Activated CD4-positive, alpha-beta memory T cell treated with anti-CD3 and anti-CD28 coated beads for 36 hours (primary cell): ENCODE measurements at regions not wholly inside any gene's neighbourhood (a gene's known extent, or its start where the extent isn't known, plus 50 kb on each side); places are given as distances from the start of the nearest gene placed in this dataset.

Source experiments
- CTCF ChIA-PET: fragments of 350-600 bp; sonication (Branson Sonifier 250); formaldehyde crosslinking; loops from one replicate; lab custom pipeline; 2021; ENCODE audit warnings: antibody characterized with exemption, inconsistent platforms; lab: Charles Lee
- POLR2A ChIA-PET: fragments of 350-600 bp; sonication (Branson Sonifier 250); formaldehyde crosslinking; loops from one replicate; lab custom pipeline; 2021; ENCODE audit warnings: antibody characterized with exemption; lab: Charles Lee
- DNase-seq: peaks from one replicate; pipeline ENCODE4 v3.0.0-alpha.2; 2020
- H3K27ac Mint-ChIP-seq: one replicate; pipeline ENCODE4 v1.8.0; 2021; ENCODE audit warnings: mixed read lengths
- H3K27me3 Mint-ChIP-seq: one replicate; pipeline ENCODE4 v1.8.0; 2021; ENCODE audit warnings: mixed read lengths
- H3K36me3 Mint-ChIP-seq: one replicate; pipeline ENCODE4 v1.8.0; 2021; ENCODE audit warnings: mixed read lengths
- H3K4me1 Mint-ChIP-seq: one replicate; pipeline ENCODE4 v1.8.0; 2021; ENCODE audit warnings: low read depth, mixed read lengths
- H3K4me3 Mint-ChIP-seq: one replicate; pipeline ENCODE4 v1.8.0; 2021; ENCODE audit warnings: mild to moderate bottlenecking, mixed read lengths
- H3K9me3 Mint-ChIP-seq: one replicate; pipeline ENCODE4 v1.8.0; 2021; ENCODE audit warnings: mixed read lengths
- intact Hi-C: fragments of 100-400 bp; cut with micrococcal nuclease; formaldehyde crosslinking; loops from one replicate; pipeline ENCODE4 v1.15.1; 2023

GRCh38 chr4:30882995-30883675 is 163.0 kb downstream of the PCDH7 start:
- no peak for DNase-seq
- intact Hi-C loops: no loop called here
- no peaks in the 10 kb centered on the region for H3K36me3 Mint-ChIP-seq
- H3K4me1 Mint-ChIP-seq: no peaks in the 10 kb centered on the region
- no peaks in the 10 kb centered on the region for H3K27me3 Mint-ChIP-seq
- ChIA-PET CTCF (no interaction called here), POLR2A (no interaction called here)
- H3K9me3 Mint-ChIP-seq: peaks cover 10% of the 10 kb centered on the region
- H3K27ac Mint-ChIP-seq: no peak overlapping the region
- no peak overlapping the region for H3K4me3 Mint-ChIP-seq

DNA sequence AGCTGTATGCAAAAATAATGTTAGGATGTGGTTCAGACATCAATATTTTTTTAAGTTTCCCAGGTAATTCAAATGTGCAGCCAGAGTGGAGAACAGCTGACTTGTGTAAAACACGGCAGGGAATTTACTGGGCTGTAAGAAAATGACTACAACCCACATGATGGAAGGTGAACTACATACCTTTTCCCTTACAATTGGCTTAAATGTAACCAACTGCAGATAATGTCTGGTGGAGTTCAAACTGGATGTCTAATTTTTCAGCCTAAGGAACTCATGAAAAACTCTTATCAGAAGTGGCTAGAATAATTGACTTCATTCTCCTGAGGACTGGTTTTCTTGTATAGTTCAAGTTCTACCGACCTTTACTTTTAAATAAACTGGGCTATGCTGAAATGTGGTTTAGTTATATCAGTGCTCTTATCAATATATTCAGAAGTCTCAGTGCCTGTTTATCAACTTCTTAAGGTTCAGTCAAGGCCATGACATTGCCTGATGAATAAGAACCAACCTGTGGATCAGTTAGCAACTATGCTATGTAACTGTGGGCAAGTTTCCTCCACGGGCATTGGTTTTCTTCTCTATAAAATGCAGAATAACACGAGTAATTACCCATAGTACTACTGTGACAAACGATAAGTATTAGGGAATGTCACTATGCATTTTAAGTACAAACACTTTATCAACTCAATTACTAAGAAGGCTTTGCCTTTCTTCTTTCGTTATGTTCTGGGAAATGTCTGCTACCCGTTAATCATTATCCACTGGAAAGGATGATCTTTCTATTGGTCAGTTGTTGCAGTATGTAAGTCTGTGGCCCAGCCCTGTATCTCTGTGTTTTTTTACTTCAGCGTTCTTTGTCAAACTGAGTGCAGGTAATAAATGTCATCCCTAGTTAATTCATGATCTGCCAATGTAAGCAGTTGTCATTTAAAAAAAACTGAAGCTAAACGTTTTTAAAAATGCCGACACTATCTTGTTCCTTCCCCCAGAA is 181.6 kb downstream of the PCDH7 start:
- intact Hi-C loops: no loop called here
- ChIA-PET CTCF (no interaction called here), POLR2A (no interaction called here)
- no peak for DNase-seq
- Mint-ChIP-seq H3K4me1 (no peaks in the 10 kb centered on the region), H3K4me3 (no peak overlapping the region), H3K36me3 (no peaks in the 10 kb centered on the region), H3K27me3 (no peaks in the 10 kb centered on the region), H3K27ac (no peak overlapping the region), H3K9me3 (peaks cover 4% of the 10 kb centered on the region)

- no peak overlapping the region for H3K4me3 Mint-ChIP-seq
- CTCF ChIA-PET: no interaction called here
- no peaks in the 10 kb centered on the region for H3K27me3 Mint-ChIP-seq
- POLR2A ChIA-PET: no interaction called here
- intact Hi-C loops: no loop called here
- no peak for DNase-seq
- H3K27ac Mint-ChIP-seq: no peak overlapping the region
- H3K9me3 Mint-ChIP-seq: peaks cover 14% of the 10 kb centered on the region
- H3K36me3 Mint-ChIP-seq: no peaks in the 10 kb centered on the region
- no peaks in the 10 kb centered on the region for H3K4me1 Mint-ChIP-seq
These were observed 183.5 kb downstream of the PCDH7 start for GRCh38 chr4:30903502-30904214.

- peaks cover 19% of the 10 kb centered on the region for H3K9me3 Mint-ChIP-seq
- ChIA-PET POLR2A (no interaction called here), CTCF (no interaction called here)
- intact Hi-C loops: no loop called here
- no peak overlapping the region for H3K27ac Mint-ChIP-seq
- no peaks in the 10 kb centered on the region for H3K36me3 Mint-ChIP-seq
- H3K27me3 Mint-ChIP-seq: no peaks in the 10 kb centered on the region
- no peak overlapping the region for H3K4me3 Mint-ChIP-seq
- H3K4me1 Mint-ChIP-seq: no peaks in the 10 kb centered on the region
- DNase-seq: no peak
These were observed 184.0 kb downstream of the PCDH7 start for GRCh38 chr4:30904215-30904555.

- no peak overlapping the region for H3K27ac Mint-ChIP-seq
- POLR2A ChIA-PET: no interaction called here
These were observed 184.4 kb downstream of the PCDH7 start for GRCh38 chr4:30904588-30904987.

GRCh38 chr4:30912098-30912714 is 192.0 kb downstream of the PCDH7 start:
- DNase-seq: no peak
- intact Hi-C loops: no loop called here
- Mint-ChIP-seq H3K27ac (no peak overlapping the region), H3K36me3 (no peaks in the 10 kb centered on the region), H3K27me3 (no peaks in the 10 kb centered on the region), H3K9me3 (peaks cover 31% of the 10 kb centered on the region), H3K4me1 (no peaks in the 10 kb centered on the region), H3K4me3 (no peak overlapping the region)
- ChIA-PET CTCF (no interaction called here), POLR2A (no interaction called here)

More at GRCh38 chr4:30904588-30904987, 184.4 kb downstream of the PCDH7 start:
- H3K27me3 Mint-ChIP-seq: no peaks in the 10 kb centered on the region
- CTCF ChIA-PET: no interaction called here
- no peak overlapping the region for H3K4me3 Mint-ChIP-seq
- no peaks in the 10 kb centered on the region for H3K36me3 Mint-ChIP-seq
- no peaks in the 10 kb centered on the region for H3K4me1 Mint-ChIP-seq
- intact Hi-C loops: no loop called here
- no peak for DNase-seq
- peaks cover 21% of the 10 kb centered on the region for H3K9me3 Mint-ChIP-seq

- no peak overlapping the region for H3K4me3 Mint-ChIP-seq
- CTCF ChIA-PET: no interaction called here
- H3K4me1 Mint-ChIP-seq: no peaks in the 10 kb centered on the region
- H3K36me3 Mint-ChIP-seq: no peaks in the 10 kb centered on the region
- no peaks in the 10 kb centered on the region for H3K27me3 Mint-ChIP-seq
- intact Hi-C loops: no loop called here
- POLR2A ChIA-PET: no interaction called here
- no peak overlapping the region for H3K27ac Mint-ChIP-seq
- peaks cover 10% of the 10 kb centered on the region for H3K9me3 Mint-ChIP-seq
- no peak for DNase-seq
These were observed 196.4 kb downstream of the PCDH7 start for GRCh38 chr4:30916337-30917274.

DNA sequence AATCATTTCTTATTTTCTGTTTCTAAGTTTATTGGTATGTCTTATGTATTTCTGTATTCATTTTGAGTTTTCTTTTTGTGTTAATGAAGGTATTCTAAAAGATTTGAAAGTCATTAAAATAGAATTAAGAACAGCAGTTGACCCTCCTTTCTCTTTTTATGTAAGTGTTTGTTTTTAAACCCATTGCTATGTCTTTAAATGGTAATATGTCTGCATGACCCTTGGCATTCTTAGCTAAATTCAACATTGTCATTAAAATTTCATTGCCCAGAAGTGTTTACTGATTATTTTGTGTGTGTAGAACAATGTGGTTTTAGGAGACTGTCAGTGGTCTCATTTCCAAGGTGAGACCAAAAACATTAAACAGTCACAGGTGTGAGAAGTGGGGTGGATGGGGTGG is 197.8 kb downstream of the PCDH7 start:
- no peaks in the 10 kb centered on the region for H3K36me3 Mint-ChIP-seq
- no peak overlapping the region for H3K4me3 Mint-ChIP-seq
- intact Hi-C loops: no loop called here
- no peaks in the 10 kb centered on the region for H3K27me3 Mint-ChIP-seq
- H3K27ac Mint-ChIP-seq: no peak overlapping the region
- CTCF ChIA-PET: no interaction called here
- POLR2A ChIA-PET: no interaction called here
- no peaks in the 10 kb centered on the region for H3K4me1 Mint-ChIP-seq
- DNase-seq: no peak
- H3K9me3 Mint-ChIP-seq: peaks cover 12% of the 10 kb centered on the region

DNA sequence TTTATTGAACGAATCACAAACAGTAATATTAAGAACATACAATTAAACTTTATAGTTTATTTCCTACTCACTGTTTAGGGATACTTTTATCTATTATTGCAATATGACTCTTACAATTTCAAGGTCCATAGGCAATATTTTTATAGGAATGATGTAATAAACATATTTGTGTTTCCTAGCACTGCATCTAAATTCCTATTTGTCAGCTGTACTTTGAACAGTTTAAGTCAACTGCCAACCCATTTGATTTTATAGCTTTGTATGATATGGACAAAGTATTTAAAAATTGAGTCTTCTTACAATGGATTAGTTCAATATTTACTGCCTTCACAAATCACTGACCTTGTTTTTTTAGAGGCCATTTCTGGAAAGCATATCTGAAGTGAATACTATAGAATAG is 199.3 kb downstream of the PCDH7 start:
- H3K27ac Mint-ChIP-seq: no peak overlapping the region
- no peaks in the 10 kb centered on the region for H3K27me3 Mint-ChIP-seq
- H3K36me3 Mint-ChIP-seq: no peaks in the 10 kb centered on the region
- intact Hi-C loops: no loop called here
- ChIA-PET POLR2A (no interaction called here), CTCF (no interaction called here)
- H3K4me1 Mint-ChIP-seq: no peaks in the 10 kb centered on the region
- DNase-seq: no peak
- no peak overlapping the region for H3K4me3 Mint-ChIP-seq
- H3K9me3 Mint-ChIP-seq: peaks cover 12% of the 10 kb centered on the region

DNA sequence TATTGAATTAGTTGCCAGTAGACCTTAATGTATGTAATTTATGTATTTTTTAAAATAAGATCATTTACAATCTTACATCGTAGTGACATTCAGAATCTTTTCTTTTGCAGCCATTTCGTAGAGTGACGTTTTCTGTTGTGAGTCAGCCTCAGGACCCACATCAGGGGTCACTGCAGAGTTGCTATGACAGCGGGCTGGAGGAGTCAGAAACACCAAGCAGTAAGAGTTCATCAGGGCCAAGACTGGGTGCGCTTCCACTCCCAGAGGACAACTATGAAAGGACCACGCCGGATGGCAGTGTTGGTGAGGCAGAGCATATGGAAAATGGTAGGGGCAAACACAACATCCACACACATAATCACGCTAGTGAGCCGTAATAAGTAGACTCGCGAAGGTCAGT is 199.9 kb downstream of the PCDH7 start:
- peaks cover 12% of the 10 kb centered on the region for H3K9me3 Mint-ChIP-seq
- no peaks in the 10 kb centered on the region for H3K4me1 Mint-ChIP-seq
- ChIA-PET CTCF (no interaction called here), POLR2A (no interaction called here)
- DNase-seq: no peak
- no peaks in the 10 kb centered on the region for H3K27me3 Mint-ChIP-seq
- H3K27ac Mint-ChIP-seq: no peak overlapping the region
- no peaks in the 10 kb centered on the region for H3K36me3 Mint-ChIP-seq
- no peak overlapping the region for H3K4me3 Mint-ChIP-seq
- intact Hi-C loops: no loop called here

DNA sequence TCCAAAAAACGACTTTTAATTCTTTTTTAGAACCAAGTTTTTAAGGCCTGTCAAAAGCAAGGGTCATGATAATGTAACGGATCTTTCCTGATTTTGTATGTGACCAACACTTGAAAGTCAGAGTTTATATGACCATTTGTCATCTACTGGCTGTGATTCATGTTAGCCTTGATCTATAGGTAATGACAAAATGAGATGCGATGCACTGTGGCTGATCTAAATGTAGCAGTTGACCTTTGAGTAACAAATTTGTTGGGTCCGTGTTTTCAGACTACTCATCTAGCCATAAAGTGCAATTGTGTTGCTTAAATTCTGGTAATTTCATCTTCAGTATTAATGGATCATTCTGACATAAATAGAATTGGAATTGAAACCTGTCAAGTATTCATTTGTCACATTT is 202.5 kb downstream of the PCDH7 start:
- no peak for DNase-seq
- H3K4me1 Mint-ChIP-seq: no peaks in the 10 kb centered on the region
- no peak overlapping the region for H3K27ac Mint-ChIP-seq
- H3K4me3 Mint-ChIP-seq: no peak overlapping the region
- H3K9me3 Mint-ChIP-seq: peaks cover 6% of the 10 kb centered on the region
- H3K27me3 Mint-ChIP-seq: no peaks in the 10 kb centered on the region
- ChIA-PET CTCF (interaction anchor here (1.2 kb wide), 1 partner anchor 9 kb away, joined by 3 read pairs; no protein-coding TSS in a partner anchor), POLR2A (no interaction called here)
- no peaks in the 10 kb centered on the region for H3K36me3 Mint-ChIP-seq
- intact Hi-C loops: no loop called here
